ENCODE measurements at regions not wholly inside any gene's neighbourhood (a gene's known extent, or its start where the extent isn't known, plus 50 kb on each side); places are given as distances from the start of the nearest gene placed in this dataset.

GRCh38 chr6:164022632-164023031, 608.1 kb downstream of the QKI start:
- H3K4me3 ChIP-seq, result no peak overlapping the region
- no peak overlapping the region for H3K27ac ChIP-seq
- H3K36me3 ChIP-seq, result no peaks in the 10 kb centered on the region
- H3K9me3 ChIP-seq, result no peaks in the 10 kb centered on the region
- no peak for TF ChIP-seq POLR2A (IDR thresholded peaks at IDR 0.05)
- TF ChIP-seq, protein P1, sequence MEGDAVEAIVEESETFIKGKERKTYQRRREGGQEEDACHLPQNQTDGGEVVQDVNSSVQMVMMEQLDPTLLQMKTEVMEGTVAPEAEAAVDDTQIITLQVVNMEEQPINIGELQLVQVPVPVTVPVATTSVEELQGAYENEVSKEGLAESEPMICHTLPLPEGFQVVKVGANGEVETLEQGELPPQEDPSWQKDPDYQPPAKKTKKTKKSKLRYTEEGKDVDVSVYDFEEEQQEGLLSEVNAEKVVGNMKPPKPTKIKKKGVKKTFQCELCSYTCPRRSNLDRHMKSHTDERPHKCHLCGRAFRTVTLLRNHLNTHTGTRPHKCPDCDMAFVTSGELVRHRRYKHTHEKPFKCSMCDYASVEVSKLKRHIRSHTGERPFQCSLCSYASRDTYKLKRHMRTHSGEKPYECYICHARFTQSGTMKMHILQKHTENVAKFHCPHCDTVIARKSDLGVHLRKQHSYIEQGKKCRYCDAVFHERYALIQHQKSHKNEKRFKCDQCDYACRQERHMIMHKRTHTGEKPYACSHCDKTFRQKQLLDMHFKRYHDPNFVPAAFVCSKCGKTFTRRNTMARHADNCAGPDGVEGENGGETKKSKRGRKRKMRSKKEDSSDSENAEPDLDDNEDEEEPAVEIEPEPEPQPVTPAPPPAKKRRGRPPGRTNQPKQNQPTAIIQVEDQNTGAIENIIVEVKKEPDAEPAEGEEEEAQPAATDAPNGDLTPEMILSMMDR (IDR thresholded peaks at IDR 0.05), result no peak
- no peak for TF ChIP-seq EP300 (IDR thresholded peaks at IDR 0.05)
- no peak for TF ChIP-seq POLR2AphosphoS5 (IDR thresholded peaks at IDR 0.05)
- DNase-seq (ENCODE audit: low spot score in 2 of 2), result no peak
- WGBS, result 58% methylated on average over 12 of the region's 13 CpGs
- no peaks in the 10 kb centered on the region for H3K27me3 ChIP-seq
- H3K4me1 ChIP-seq, result peaks cover 13% of the 10 kb centered on the region

DNA sequence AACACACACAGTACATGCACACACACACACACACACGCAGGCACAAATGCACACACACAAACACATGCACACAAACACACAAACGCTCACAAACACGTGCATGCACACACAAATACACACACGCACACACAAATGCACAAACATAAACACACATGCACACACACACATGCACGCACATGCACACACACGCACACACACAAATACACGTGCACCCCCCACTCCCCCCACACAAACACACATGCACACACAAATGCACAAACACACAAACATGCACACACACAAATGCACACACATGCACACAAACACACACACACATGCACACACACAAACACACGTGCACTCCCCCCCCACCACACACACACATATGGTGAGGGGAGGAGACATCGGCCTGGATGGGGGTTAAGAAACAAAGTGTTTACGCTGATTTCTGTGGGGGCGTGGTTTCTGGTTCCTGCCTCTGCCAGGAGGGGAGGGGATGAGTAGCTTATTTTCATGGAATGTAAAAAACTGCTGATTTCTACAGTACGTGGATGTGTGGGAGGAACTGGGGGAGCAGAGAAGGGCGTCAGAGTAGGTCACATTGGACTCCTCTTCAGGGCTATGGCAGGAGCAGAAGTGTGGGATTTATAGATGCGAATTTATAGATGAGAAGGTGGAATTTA, 607.2 kb downstream of the QKI start:
- Histone ChIP-seq H3K9me3 (no peaks in the 10 kb centered on the region), H3K27ac (no peak overlapping the region), H3K4me1 (peaks cover 13% of the 10 kb centered on the region), H3K27me3 (no peaks in the 10 kb centered on the region), H3K36me3 (no peaks in the 10 kb centered on the region), H3K4me3 (no peak overlapping the region)
- WGBS, result 67% methylated on average over 14 of the region's 14 CpGs
- TF ChIP-seq, protein P1 (IDR thresholded peaks at IDR 0.05), result no peak
- TF ChIP-seq POLR2AphosphoS5 (IDR thresholded peaks at IDR 0.05) (no peak), POLR2A (IDR thresholded peaks at IDR 0.05) (no peak), EP300 (IDR thresholded peaks at IDR 0.05) (no peak)
- no peak for DNase-seq (ENCODE audit: low spot score in 2 of 2)

- no peaks in the 10 kb centered on the region for H3K36me3 ChIP-seq
- no peak for DNase-seq (ENCODE audit: low spot score in 2 of 2)
- no peak overlapping the region for H3K27ac ChIP-seq
- 93% methylated on average over 18 of the region's 21 CpGs for WGBS
- TF ChIP-seq, protein P1 (IDR thresholded peaks at IDR 0.05), result no peak
- TF ChIP-seq POLR2A (IDR thresholded peaks at IDR 0.05), result no peak
- no peak for TF ChIP-seq POLR2AphosphoS5 (IDR thresholded peaks at IDR 0.05)
- no peak for TF ChIP-seq EP300 (IDR thresholded peaks at IDR 0.05)
- H3K27me3 ChIP-seq, result no peaks in the 10 kb centered on the region
- H3K4me3 ChIP-seq, result no peak overlapping the region
- no peaks in the 10 kb centered on the region for H3K9me3 ChIP-seq
- peaks cover 13% of the 10 kb centered on the region for H3K4me1 ChIP-seq
Observed at GRCh38 chr6:164020142-164020541, 605.6 kb downstream of the QKI start.

DNA sequence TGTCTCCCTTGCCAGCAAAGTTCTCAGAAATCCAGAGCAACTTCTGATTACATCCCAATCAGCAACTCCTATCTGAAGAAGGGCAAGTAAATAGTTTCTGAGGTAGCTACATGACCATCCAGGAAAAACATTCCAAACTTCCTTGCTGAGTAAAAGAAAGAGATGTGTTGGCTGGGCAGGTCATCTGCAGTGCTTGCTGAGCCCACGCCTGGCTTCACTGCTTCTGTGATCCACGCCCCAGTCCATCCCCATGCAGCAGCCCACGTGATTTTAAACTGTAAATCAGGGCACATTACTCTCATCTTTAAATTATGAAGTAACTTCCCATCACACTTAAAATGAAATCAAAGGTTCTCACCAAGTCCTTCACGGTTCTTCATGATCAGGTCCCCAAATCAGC, 603.6 kb downstream of the QKI start:
- TF ChIP-seq, protein P1 (IDR thresholded peaks at IDR 0.05), result no peak
- TF ChIP-seq EP300 (IDR thresholded peaks at IDR 0.05) (no peak), POLR2AphosphoS5 (IDR thresholded peaks at IDR 0.05) (no peak), POLR2A (IDR thresholded peaks at IDR 0.05) (no peak)
- H3K27ac ChIP-seq, result no peak overlapping the region
- WGBS, result 85% methylated on average over 4 of the region's 4 CpGs

DNA sequence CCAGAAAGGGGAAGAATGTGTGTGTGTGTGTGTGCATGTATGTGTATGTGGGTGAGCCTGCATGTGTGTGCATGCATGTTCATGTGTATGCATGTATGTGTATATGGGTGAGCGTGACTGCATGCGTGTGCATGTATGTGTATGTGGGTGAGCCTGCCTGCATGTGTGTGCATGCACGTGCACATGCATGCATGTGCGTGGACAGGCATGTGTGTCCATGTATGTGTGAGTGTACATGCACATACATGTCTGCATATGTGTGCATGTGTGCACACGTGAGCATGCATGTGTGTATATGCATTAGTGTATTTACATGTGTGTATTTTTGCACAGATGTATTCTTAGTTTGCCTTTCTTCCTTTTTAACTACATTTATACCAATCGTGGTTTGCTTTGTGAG, 601.5 kb downstream of the QKI start:
- no peaks in the 10 kb centered on the region for H3K27me3 ChIP-seq
- DNase-seq (ENCODE audit: low spot score in 2 of 2), result no peak
- no peaks in the 10 kb centered on the region for H3K4me1 ChIP-seq
- WGBS, result 90% methylated on average over 6 of the region's 6 CpGs
- H3K4me3 ChIP-seq, result no peak overlapping the region
- no peak for TF ChIP-seq POLR2AphosphoS5 (IDR thresholded peaks at IDR 0.05)
- TF ChIP-seq POLR2A (IDR thresholded peaks at IDR 0.05), result no peak
- TF ChIP-seq, protein P1 (IDR thresholded peaks at IDR 0.05), result no peak
- no peak for TF ChIP-seq EP300 (IDR thresholded peaks at IDR 0.05)
- no peaks in the 10 kb centered on the region for H3K9me3 ChIP-seq
- H3K36me3 ChIP-seq, result no peaks in the 10 kb centered on the region
- H3K27ac ChIP-seq, result no peak overlapping the region

More for the DNA sequence above, 603.6 kb downstream of the QKI start:
- peaks cover 13% of the 10 kb centered on the region for H3K4me1 ChIP-seq
- H3K4me3 ChIP-seq, result no peak overlapping the region
- DNase-seq (ENCODE audit: low spot score in 2 of 2), result no peak
- no peaks in the 10 kb centered on the region for H3K9me3 ChIP-seq
- no peaks in the 10 kb centered on the region for H3K27me3 ChIP-seq
- no peaks in the 10 kb centered on the region for H3K36me3 ChIP-seq
